ENCODE measurements at regions not wholly inside any gene's neighbourhood (a gene's known extent, or its start where the extent isn't known, plus 50 kb on each side); places are given as distances from the start of the nearest gene placed in this dataset.
A peak's percentile ranks its signal among the peaks of the same experiment; 100 is the strongest.
"Not testable (repeated sequence)": the region's sequence is repeated elsewhere in the genome, so short reads cannot be mapped to it uniquely, and the experiment has no call there.

GRCh38 chr2:40955635-40956034, 503.7 kb upstream of the SLC8A1 start:
- DNase-seq, result no peak

- DNase-seq, result peak; percentile 67 to 83 (median 74)
Measured at GRCh38 chr2:40957508-40957907, 505.6 kb upstream of the SLC8A1 start.

GRCh38 chr2:40962026-40962425, 510.1 kb upstream of the SLC8A1 start:
- DNase-seq, result no peak

- no peak for DNase-seq
Measured at GRCh38 chr2:40964509-40965250, 512.8 kb upstream of the SLC8A1 start.

- no peak for DNase-seq
Measured at GRCh38 chr2:40967451-40967850, 515.6 kb upstream of the SLC8A1 start.

GRCh38 chr2:40975151-40975550, 523.3 kb upstream of the SLC8A1 start:
- no peak for DNase-seq

GRCh38 chr2:40997362-40997761, 545.5 kb upstream of the SLC8A1 start:
- DNase-seq, result no peak

- no peak for DNase-seq
Measured at GRCh38 chr2:41000374-41000773, 548.5 kb upstream of the SLC8A1 start.

- no peak for DNase-seq
Measured at GRCh38 chr2:41000906-41001305, 549.0 kb upstream of the SLC8A1 start.

- DNase-seq, result no peak
Measured at GRCh38 chr2:41004700-41005099, 552.8 kb upstream of the SLC8A1 start.

GRCh38 chr2:41020358-41020757, 568.5 kb upstream of the SLC8A1 start:
- DNase-seq, result no peak

GRCh38 chr2:41024816-41025215, 572.9 kb upstream of the SLC8A1 start:
- DNase-seq, result no peak

GRCh38 chr2:41026613-41027012, 574.7 kb upstream of the SLC8A1 start:
- no peak for DNase-seq

- DNase-seq, result no peak
Measured at GRCh38 chr2:41027095-41027494, 575.2 kb upstream of the SLC8A1 start.

- DNase-seq, result no peak
Measured at GRCh38 chr2:41031282-41031681, 579.4 kb upstream of the SLC8A1 start.

- no peak for DNase-seq
Measured at GRCh38 chr2:41032715-41033114, 580.8 kb upstream of the SLC8A1 start.

- no peak for DNase-seq
Measured at GRCh38 chr2:41033127-41033526, 581.2 kb upstream of the SLC8A1 start.

GRCh38 chr2:41038408-41038807, 586.5 kb upstream of the SLC8A1 start:
- DNase-seq, result no peak

- not testable (repeated sequence) for DNase-seq
Measured at GRCh38 chr2:41039750-41040149, 587.9 kb upstream of the SLC8A1 start.

GRCh38 chr2:41040782-41041520, 589.1 kb upstream of the SLC8A1 start:
- DNase-seq, result no peak

GRCh38 chr2:41042343-41042742, 590.5 kb upstream of the SLC8A1 start:
- DNase-seq, result no peak

- no peak for DNase-seq
Measured at GRCh38 chr2:41061356-41061755, 609.5 kb upstream of the SLC8A1 start.

GRCh38 chr2:41062336-41062735, 610.4 kb upstream of the SLC8A1 start:
- DNase-seq, result no peak

- no peak for DNase-seq
Measured at GRCh38 chr2:41066168-41066567, 614.3 kb upstream of the SLC8A1 start.

- DNase-seq, result no peak
Measured at GRCh38 chr2:41068740-41069139, 616.9 kb upstream of the SLC8A1 start.
